Central memory CD4-positive, alpha-beta T cell (primary cell): ENCODE measurements at regions not wholly inside any gene's neighbourhood (a gene's known extent, or its start where the extent isn't known, plus 50 kb on each side); places are given as distances from the start of the nearest gene placed in this dataset.

Source experiments
- DNase-seq: peaks from one replicate; pipeline ENCODE4 v3.0.0; 2022

- DNase-seq = no peak
Measured at GRCh38 chr7:67566101-67566500, 569.5 kb downstream of the TYW1 start.

GRCh38 chr7:67571026-67571545, 574.5 kb downstream of the TYW1 start:
- no peak for DNase-seq

DNA sequence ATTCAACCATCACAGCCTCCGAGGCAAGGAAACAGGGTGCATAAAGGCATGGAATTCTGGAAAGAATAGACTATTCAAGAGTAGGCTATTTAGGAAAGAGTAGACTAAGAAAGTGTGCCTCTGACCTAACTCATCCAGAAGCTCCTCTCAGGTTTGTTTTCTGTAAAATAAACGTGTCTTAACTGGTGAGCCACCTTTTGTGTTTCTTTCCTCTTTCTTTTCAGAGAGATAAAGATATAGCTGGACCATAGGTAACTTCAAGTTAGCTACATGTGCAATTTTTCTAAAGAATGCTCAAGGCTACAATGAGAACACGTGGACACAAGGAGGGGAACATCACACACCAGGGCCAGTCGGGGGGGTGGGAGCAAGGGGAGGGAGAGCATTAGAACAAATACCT, 577.0 kb downstream of the TYW1 start:
- DNase-seq = no peak

GRCh38 chr7:67588631-67589030, 592.0 kb downstream of the TYW1 start:
- DNase-seq = no peak

DNA sequence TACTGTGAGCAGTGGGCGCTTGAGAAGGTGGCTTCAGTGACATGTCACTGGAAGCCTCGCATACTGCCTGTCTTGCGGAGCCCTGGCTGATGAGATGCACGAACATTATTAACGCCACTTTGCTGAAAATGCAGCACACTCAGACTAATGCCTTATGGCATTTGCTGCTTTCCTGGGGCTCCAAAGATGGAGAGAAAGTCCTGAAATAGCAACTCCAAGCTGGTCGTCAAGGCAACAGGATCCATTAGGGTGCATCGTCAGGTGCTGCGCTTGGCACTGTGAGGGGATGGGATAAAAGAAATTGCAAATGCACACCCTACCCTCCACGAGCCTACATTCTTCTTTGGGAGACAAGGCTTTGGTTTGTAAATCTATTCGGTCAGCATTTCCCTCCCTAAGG, 592.5 kb downstream of the TYW1 start:
- no peak for DNase-seq

GRCh38 chr7:67590649-67591048, 594.0 kb downstream of the TYW1 start:
- no peak for DNase-seq

DNA sequence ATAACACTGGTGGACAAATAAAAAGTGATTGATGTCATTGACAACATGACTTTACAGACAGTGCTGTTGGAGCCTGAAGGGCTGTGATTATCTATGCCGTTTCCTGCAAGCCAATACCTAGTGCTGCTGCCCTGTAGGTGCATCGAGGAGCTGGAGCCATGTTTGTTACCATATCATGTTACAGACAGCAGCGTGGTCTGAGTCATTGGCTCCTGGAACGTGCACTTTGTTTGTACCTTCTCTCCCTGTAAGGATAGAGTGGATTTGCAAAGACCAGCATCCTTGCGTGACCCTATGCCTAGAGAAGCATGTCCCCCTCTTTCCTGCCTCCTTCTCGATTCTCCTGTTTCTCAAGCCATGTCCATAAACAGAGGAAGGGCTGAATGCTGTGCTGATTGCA, 597.2 kb downstream of the TYW1 start:
- DNase-seq = no peak

GRCh38 chr7:67595431-67596180, 599.0 kb downstream of the TYW1 start:
- DNase-seq = no peak

- DNase-seq = no peak
Measured at GRCh38 chr7:67597161-67597560, 600.5 kb downstream of the TYW1 start.

DNA sequence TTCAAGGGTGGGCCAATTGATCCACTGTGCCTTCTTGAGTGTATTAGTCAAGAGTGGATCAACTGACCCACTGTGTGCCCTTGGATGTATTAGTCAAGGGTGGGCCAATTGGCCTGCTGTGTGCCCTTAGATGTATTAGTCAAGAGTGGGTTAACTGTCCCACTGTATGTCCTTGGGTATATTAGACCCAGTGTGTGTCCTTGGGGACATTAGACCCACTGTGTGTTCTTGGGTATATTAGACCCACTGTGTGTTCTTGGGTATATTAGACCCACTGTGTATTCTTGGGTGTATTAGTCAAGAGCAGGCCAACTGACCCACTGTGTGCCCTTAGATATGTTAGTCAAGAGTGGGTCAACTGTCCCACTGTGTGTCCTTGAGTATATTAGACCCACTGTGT, 601.8 kb downstream of the TYW1 start:
- DNase-seq = no peak

DNA sequence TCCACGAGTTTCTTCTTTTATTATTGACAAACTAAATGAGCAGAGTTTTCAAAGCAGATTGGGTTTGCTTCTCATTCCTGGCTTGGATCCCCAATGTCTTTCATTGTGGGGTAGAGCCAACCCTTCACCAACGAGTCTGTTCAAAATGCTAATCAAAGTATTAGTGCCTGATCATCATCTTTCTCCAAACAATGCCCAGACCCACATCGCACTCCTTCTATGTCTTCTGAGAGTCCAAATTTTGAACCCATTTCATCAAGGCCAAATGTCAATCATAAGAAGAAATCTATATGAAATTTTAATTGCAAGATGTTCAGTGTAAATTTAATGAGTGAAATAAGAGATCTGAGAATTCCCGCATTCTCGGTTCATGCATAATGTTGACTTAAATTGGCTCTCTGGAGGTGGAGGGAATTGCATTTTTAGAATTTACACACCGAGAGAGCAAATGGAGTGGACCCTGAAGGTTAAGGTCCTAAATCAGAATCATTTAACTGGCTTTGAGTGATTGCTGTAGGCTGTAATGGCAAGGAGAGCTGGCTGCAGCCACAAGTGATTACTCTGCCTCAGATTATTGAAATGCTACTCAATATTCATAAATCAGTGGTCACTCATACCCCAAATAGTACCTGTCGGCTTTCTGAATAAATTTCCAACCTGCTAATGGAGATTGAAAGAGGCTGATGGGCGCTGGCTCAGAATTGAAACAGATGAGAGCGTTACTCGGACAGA, 602.9 kb downstream of the TYW1 start:
- no peak for DNase-seq

GRCh38 chr7:67602246-67602887, 605.7 kb downstream of the TYW1 start:
- DNase-seq = no peak

DNA sequence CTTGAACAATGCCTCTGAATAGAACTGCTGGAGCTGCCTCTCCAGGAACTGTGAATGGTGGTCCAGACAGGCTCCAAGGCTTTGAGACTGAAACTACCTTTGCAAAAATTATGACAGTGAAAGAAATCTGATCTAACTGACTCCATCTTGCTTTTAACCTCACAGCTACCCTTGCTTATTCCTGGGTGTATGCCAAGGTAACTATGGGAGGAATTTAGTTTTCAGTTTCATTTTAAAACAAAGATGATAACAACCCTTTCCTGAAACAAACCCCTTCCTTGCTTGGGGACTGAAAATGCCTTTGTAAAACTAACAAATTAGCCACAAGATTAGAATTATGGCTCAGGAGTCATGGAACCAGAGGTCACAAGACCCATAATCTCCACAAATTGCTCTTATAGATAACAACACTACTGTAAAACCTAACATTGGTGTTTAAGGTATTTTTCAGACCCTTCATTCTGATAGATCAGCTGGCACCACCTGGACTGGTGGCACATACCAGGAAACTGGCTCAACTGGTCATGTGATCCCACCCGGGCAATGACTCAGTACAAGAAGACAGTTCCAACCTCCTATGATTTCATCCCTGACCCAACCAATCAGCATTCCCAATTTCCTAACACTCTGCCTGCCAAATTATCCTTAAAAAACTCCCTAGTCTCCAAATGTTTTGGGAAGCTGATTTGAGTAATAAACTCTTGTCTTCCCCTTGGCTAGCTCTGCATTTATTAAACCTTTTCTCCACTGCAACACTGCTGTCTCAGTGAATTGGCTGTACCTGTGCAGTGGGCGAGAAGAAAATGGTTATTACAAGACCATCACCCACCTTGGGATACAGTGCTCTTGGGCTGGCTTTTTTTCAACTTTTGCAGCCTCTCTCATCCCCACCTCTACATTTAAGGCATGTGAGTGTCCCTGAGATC, 608.1 kb downstream of the TYW1 start:
- DNase-seq = no peak

DNA sequence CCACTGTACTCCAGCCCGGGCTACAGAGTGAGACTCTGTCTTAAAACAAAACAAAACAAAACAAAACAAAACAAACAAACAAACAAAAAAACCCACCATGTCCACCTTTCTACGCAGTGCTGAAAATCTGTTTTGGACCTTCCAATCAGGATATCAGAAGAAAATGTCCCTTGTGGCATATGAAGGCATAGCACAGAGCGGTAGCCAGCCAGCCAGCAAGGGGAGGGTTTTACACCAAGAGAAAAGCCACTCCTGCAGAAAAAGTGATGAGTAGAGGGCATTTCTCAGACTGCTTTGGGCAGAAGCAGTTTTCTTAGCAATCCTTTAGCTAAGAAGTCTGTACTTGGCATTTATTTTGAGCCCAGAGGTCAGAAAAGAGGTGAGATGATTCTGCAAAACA, 612.2 kb downstream of the TYW1 start:
- no peak for DNase-seq

DNA sequence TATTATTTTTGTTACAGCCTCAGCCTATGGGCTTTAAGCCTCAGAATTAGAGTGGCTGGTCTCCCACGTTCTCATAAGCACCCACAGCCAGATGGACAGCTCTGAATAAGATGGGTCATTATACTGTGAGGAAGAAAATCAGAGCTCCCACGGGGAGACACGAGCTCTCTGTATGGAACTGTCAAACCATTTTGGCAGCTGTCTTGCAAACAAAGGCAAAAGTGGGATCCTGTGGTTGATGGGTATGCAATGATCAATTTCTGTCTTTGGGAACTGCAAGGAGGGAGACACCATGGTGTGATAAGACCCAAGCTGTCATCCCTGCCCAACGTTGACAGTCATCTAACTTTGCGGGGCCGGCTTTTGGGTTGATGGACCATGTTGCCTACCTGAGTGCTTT, 614.3 kb downstream of the TYW1 start:
- no peak for DNase-seq

GRCh38 chr7:67614843-67615242, 618.2 kb downstream of the TYW1 start:
- no peak for DNase-seq

- no peak for DNase-seq
Measured at GRCh38 chr7:67616517-67616916, 619.9 kb downstream of the TYW1 start.

DNA sequence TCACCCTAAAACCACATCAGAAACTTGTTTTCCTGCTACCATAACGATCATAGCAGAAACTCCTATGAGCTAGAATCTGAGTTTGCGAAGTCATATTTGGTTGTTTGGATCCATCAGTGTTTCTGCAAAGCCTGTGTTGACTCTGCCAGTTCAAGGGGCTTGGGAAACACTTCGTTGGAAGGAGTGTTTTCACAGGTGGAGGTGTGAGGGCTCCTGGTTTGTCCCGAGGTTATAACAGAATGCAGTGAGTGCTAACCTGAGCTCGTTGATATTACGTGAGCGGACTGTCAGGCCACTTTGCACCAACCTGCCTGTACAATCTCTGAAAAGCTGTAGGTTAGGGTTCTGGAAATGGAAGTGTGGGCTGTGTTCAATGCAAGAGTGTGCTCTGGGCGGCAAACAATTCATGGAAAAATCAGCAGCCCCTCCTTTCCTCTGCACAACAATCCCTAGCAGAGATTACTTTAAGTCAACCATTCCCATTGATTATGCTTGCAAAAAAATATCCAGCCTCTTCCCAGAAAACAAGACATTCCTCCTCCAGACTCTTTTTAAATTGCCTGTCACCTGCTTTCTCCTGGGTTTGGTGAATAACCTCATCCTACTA, 622.0 kb downstream of the TYW1 start:
- DNase-seq = no peak

- no peak for DNase-seq
Measured at GRCh38 chr7:67619175-67619574, 622.5 kb downstream of the TYW1 start.

- no peak for DNase-seq
Measured at GRCh38 chr7:67620216-67620933, 623.7 kb downstream of the TYW1 start.

GRCh38 chr7:67621704-67622103, 625.1 kb downstream of the TYW1 start:
- DNase-seq = no peak
